Globus pallidus (tissue), 1 donor: ENCODE measurements at regions not wholly inside any gene's neighbourhood (a gene's known extent, or its start where the extent isn't known, plus 50 kb on each side); places are given as distances from the start of the nearest gene placed in this dataset.
A peak's percentile ranks its signal among the peaks of the same experiment; 100 is the strongest.

Source experiments
- DNase-seq: peaks from one replicate; pipeline ENCODE4 v3.0.0-alpha.2; 2015; ENCODE audit warnings: low spot score

GRCh38 chr15:93195109-93195508, 106.1 kb upstream of the RGMA start:
- no peak for DNase-seq

DNA sequence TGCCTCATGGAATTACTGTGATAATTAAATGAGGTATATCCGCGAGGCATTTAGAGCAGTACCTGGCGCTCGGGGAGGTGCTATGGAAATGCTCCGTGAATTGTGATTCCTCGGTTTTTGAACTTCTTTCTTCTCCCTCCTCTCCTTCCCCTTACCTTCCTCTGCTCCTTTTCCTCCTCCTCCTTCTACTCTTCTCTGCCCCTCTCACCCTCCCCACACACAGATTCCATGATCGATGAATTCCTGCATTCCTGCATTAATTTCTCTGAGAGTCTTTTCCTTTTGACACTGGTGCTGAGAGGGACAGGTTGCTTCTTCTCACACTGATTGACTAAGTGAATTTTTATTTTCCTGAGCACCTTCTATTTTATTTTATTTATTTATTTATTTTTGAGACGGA, 101.2 kb upstream of the RGMA start:
- no peak for DNase-seq

DNA sequence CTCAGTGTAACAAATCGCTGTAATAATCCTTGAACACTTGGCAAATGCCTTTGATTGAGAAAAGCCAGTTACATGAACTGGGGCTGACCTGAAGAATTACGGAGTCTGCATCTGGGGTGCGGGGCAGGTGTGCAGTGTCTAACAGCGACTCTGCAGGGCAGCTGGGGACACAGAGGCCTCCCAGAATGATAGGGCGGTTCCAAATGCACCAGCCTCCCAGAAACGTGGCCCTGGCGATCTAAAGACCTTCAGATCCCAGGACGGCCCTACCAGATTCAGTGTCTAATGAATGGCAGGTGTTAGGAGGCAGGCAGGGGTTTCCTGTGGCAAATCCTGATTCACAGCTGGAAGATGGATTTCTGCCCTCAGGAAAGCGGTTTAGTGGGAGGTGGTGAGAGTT, 100.5 kb upstream of the RGMA start:
- no peak for DNase-seq

DNA sequence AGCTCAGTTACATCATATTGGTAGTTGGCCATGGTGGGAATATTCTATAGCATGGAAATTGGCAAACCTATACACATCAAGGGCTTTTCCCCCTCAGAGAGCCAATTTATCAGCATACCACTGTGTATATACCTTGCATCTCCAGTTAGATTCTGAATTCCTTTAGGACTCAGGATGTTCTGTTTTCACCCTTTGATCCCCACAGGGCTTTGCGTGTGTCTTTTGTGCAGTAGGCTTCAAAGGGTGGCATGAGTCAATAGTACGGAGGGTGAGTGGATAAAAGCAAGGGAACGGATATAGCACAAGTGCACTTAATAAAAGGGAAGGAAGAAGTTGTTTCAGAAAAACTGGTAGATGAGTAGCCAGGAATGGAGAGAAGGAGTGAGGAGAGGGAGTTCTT, 99.2 kb upstream of the RGMA start:
- DNase-seq = no peak

DNA sequence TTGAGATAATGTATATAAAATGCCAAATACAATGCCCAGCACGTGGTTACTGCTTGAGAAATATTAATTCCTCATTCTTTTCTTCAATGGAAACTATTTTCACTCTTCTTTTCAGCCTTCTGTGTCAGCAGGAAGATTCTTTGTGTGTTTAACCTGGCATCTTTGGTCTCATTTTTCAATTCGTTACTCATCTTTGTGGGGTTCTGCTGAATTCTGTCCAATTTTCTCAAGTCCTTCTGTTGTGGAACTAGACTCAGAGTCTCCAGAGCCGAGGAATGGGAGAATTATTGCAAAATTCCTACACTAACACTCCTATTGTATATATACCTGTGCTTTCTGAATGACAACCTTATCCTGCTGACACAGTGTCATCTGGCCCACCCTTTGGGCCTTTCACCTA, 96.8 kb upstream of the RGMA start:
- no peak for DNase-seq

DNA sequence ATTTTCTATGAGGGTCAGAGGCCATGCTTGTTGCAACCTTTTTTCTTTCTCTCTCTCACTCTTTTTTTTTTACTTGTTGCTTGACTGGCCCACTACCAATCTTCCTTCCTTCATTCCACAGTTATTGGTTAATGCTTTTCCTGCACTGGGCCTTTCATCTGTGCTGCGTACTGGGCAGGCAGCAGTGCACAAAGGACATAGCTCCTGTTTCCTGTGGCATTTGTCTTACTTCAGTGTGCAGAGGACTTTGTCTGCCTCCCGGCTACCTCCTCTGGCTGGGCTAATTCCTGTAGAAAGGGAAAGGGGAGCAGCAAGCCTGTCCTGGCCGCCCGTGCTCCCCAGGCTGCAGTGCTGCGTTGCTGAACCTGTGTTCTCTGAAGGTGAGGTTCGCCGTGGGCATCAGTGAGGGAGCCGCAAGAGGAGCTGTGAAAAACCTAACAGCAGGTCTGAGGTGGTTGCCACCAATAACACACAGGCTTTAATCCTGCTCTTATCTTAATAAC, 93.7 kb upstream of the RGMA start:
- DNase-seq = no peak

DNA sequence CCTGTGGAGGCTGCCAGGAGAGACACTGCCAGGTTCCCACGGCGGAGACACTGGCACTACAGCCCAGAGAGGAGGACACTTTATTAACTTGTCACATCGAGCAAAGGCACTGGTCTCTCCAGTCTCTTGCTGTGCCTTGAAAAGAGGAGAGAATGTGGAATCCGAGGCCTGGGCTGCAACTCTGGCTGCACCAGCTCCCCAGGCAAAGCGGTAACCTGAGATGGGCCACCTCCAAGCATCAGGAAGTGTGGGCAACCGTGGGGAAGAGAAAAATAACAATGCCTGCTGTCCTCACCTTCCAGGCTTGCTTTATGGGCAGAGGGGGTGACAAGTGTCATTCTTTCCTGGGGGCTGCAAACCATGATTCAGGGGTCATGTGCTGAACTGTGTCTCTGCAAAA, 91.6 kb upstream of the RGMA start:
- no peak for DNase-seq

DNA sequence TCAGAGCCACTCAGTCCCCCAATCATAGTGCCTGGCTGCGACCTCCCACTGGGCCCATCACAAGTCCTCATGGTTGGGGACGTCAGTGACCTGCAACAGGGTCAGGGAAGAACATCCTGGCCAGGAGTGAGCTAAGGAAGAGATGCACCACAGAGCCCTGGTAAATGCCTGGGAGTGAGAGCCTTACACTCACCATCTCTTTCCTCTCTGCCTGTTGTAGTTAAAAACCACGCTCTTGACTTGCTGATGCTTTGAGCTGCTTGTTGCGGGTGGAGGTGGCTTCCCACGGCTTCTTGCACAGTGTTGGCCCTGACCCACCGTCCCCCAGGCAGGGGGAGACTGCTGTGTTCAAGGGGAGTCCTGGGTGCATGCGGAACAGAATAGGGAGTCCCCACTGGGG, 91.1 kb upstream of the RGMA start:
- no peak for DNase-seq

- DNase-seq = no peak
Observed at GRCh38 chr15:93179700-93180102, 90.7 kb upstream of the RGMA start.

DNA sequence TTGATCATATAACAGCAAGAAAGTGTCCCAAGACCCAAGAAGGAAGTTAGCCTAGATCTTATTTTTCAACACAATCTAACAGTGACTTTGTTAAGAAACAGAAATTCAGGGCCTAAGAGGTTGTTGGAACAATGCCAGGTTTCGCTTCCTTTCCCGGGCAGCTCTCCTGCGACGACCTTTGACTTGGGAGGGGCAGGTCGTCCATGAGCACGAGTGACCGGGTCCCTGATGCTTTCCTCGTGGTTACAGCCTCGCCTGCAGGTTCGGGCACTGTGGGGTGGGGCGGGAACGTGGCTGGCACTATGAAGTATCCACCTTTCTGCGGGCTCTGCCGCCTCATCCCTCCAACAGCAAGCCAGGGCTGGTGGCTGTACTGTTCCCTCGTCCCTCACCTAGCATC, 90.1 kb upstream of the RGMA start:
- DNase-seq = peak; percentile 37

DNA sequence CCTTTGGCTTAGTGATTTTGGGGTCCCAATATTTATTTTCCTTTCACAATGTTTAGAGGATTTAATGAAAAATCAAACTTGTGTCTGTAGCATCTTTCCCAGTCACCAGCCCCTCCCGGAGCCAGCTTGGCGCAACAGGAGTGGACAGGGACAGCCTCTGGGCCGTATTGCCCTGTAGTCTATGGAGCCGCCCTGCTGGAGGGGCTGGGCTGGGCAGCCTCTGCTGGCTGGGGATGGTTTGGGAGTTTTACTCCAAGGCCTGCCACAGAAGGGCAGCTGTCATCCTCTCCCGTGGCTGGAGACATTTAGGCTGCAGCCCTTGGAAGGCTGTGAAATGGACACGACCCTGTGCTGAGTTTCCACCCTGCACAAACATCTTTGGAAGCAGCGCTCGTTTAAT, 89.4 kb upstream of the RGMA start:
- no peak for DNase-seq

DNA sequence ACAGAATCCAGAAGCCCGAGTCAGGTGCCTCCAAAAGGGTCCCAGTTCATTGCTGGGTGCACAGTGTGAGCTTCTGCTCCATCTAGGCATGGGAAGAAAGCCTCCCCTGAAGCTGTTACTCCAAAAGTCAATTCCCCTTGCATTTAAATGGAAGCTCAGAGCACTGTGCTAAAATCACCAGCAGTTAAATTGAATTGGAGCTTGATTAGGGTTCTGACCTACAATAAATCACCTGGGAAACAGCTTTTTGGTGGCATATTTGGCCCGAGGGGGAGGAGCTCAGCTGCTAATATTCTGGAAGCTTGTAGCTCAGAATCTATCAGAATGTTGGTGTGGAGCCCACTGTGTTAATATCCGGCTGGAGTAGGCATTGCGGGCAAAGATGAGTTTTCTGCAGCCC, 87.1 kb upstream of the RGMA start:
- DNase-seq = no peak

DNA sequence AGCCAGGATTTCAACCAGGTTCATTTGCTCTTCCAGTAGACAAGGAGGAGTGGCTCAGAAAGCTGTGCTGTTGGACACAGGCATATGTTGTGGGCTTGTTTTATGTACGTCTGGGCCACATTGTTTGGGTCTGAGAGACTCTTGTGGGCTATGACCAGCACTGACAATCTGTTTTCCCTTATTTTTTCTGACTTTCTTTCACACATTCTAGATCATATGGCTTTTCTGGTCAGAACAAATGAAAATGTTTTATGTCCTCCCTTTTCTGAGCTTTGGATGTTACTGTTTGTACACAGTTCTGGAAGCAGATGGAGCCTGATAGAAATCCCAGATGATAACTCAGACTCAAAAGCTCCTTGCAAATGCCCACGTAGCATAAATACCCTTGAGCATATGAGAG, 85.8 kb upstream of the RGMA start:
- DNase-seq = no peak

GRCh38 chr15:93173369-93173768, 84.4 kb upstream of the RGMA start:
- DNase-seq = no peak

DNA sequence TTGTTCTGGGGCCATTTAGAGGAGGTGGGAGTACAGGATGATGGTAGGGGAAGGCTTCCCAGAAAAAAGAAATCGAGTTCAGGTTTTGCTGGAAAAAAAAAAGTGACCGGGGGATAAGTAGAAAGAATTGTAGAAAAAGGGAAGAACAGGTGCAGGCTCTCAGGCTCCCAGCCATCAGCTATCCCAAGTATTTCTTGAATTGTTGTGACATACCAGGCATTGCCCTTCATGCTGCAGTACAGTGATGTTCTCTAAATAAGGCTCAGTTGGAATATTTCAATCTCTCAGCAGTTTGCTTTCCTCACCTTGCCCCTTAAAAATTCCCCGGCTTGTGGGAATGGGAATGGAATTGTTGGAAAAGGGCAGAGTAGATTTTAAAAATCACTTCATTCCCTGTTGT, 82.5 kb upstream of the RGMA start:
- no peak for DNase-seq

- DNase-seq = no peak
Observed at GRCh38 chr15:93170329-93170728, 81.3 kb upstream of the RGMA start.

DNA sequence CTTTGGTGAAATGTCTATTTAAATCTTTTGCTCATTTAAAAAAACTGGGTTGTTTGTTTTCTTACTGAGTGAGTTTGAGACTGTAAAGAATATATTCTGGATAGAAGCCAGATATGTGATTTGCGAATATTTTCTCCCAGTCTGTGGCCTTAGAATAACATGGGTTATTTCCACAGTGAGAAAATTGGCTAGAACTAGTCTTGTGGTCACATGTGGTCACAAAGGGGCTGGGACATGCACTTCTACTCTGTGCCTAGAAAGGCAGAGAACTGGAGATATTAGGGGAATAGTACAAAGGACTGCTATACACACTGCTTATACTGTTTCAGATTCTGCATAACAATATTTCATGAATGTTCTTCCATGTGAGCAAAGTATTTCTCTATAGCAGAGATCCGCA, 79.9 kb upstream of the RGMA start:
- DNase-seq = no peak

GRCh38 chr15:93167291-93167690, 78.3 kb upstream of the RGMA start:
- DNase-seq = no peak

DNA sequence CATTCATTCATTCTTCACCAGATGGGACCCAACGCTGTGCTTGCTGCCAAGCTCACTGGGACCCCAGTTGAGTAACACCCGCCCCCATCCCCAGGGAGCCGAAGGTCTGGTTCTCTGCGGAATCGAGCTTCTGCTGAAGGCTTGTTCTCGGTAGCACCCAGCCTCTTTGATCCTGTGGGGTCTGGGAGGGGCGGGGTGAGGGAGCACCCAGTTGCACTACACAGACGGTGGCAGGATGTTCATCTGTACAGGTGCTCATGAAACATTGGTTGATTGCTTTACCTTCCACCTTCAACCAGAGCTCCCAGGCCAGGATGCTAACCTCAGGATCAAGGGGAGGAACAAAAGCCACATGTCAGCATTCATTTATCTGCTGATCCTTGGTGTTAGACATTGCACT, 77.7 kb upstream of the RGMA start:
- no peak for DNase-seq

DNA sequence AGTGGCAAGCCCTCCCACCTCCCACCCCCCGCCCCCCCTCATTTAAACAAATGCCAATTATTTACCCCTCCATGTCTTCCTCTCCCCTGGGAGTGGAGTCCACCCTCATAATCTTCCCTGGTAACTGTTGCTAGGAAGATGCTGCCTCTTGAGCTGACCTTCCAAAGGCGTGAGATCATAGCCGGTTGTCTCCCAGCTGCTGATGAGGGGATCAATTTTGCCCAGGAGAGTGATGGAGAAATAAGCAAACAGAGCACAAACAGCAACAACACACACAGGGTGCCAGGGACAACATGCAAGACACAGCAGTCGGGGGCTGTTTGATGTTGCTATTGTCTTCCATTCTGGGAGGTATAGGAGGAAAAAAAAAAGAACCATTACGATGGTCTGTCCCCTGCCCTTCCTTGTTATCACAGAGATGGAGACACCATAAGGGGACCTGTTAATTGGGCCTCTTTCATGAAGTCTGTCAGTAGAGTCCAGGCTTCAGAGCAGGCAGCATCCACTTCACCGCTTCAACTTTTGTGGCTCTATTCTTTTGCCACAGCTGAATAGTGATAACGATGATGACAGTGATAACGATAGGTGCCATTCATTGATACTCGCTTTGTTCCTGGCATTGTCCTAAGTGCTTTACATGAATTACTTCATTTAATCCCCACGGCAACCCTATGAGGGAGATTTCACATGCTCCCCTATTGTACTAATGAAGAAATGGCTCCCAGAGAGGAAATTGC, 76.9 kb upstream of the RGMA start:
- DNase-seq = no peak

DNA sequence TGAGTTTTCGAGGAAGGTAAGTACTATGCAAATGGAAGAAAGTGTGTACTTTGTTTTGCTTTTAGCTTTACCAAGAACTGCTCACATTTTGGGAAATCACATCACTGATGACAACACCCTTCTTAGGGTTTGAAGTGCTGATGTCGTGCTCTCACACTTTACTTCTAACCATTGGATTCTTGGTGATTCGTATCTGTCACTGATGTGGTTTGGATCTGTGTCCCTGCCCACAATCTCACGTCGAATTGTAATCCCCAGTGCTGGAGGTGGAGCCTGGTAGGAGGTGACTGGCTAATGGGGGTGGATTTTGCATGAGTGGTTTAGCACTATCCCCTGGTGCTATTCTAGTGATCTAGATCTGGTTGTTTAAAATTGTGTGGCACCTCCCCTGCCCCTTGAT, 75.4 kb upstream of the RGMA start:
- DNase-seq = no peak

DNA sequence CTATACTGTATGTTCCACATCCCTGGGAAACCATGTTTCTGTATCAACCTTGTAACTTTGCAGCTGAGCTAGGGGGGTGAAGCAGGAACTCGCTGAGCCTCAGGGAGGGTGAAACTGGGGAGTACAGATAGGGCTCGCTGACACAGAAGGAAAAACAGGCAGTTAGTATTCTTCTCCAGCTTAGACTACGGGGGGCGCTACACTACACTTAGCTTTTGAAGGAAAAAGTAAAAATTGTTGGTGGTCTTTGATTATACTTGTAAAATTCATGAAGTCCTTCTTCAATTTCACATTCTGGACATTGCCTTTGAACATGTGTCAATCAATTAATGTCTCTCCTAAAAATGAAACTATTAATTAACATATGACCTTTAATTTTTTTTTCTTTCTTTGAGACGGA, 73.5 kb upstream of the RGMA start:
- DNase-seq = no peak

DNA sequence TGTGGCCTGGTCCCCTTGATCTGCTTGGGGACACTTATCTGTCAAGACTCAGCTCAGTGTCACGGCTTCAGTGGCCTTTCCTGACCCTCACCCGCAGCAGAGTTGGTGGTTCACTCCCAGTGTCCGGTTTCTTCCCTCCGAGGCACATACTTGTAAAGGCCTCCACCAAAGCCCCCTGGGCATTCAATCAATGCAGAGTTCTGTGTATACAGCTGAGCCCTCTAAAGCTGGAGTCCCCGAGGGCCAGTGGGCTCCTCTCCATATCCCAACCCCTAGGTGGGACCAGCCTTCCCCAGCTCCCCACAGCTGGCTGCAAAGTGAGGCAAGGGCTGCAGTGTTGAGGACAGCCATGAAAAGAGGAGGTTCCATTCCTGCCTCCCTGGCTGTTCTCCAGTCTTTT, 70.9 kb upstream of the RGMA start:
- DNase-seq = no peak

DNA sequence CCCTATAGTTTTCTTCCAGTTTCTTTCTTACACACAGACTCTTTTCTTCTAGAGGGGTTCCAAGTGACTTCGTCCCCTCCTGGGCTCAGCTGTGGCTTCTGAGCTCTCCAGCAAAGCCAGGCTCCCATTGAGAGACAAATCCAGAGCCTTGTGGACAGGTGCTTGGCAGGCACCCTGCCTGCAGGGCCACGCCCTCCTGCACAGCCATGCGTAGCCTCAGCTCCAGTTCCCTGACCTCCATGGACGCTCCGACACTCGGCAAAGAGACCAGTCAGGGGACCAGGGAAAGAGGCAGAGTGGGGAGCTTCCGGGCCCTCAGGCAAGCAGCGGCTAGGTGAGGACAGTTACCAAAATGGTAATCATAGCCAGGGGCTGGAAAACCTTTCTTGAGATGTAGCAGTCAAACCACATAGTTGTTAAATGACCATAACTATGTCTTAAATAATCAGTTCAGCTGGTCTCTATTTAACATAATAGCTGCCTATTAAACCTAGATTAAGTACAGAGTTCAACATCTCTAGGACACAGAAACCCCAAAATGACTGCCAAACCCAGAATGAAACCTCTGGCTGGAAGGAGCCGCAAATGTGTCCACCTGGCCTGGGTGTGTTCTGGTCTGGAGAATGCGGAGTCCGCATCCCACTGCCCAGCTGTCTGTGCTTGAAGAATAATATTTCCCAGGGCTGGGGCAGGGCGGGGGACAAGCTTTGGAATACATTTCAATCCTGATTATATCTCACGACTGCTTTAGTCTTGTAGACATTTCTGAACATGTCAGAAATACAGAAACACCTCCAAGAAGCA, 69.3 kb upstream of the RGMA start:
- no peak for DNase-seq
